Endothelial cell (in vitro differentiated cells): ENCODE measurements at regions not wholly inside any gene's neighbourhood (a gene's known extent, or its start where the extent isn't known, plus 50 kb on each side); places are given as distances from the start of the nearest gene placed in this dataset. TPM values are rescaled to one million over a fixed set of nuclear protein-coding genes. Genes with fewer than 3 reads are reported as not detected.

Experiments
- DNase-seq: peaks from one replicate; pipeline ENCODE4 v3.0.0; 2021; ENCODE audit warnings: low spot score
- H3K27ac Mint-ChIP-seq: one replicate; pipeline ENCODE4 v1.8.0; 2021; ENCODE audit warnings: mixed read lengths, inconsistent platforms; ENCODE audit not compliant: unreplicated experiment
- H3K27me3 Mint-ChIP-seq: one replicate; pipeline ENCODE4 v1.8.0; 2021; ENCODE audit warnings: mild to moderate bottlenecking, moderate library complexity, mixed read lengths, inconsistent platforms; ENCODE audit not compliant: unreplicated experiment
- H3K36me3 Mint-ChIP-seq: one replicate; pipeline ENCODE4 v1.8.0; 2021; ENCODE audit warnings: mild to moderate bottlenecking, low read depth, mixed read lengths, inconsistent platforms; ENCODE audit not compliant: unreplicated experiment
- H3K4me1 Mint-ChIP-seq: one replicate; pipeline ENCODE4 v1.8.0; 2021; ENCODE audit warnings: mild to moderate bottlenecking, mixed read lengths, inconsistent platforms; ENCODE audit not compliant: unreplicated experiment
- H3K4me3 Mint-ChIP-seq: one replicate; pipeline ENCODE4 v1.8.0; 2021; ENCODE audit warnings: mild to moderate bottlenecking, mixed read lengths, inconsistent platforms; ENCODE audit not compliant: unreplicated experiment
- H3K9me3 Mint-ChIP-seq: one replicate; pipeline ENCODE4 v1.8.0; 2021; ENCODE audit warnings: mixed read lengths, inconsistent platforms; ENCODE audit not compliant: unreplicated experiment
- microRNA-seq: library from miRNA; unstranded; fragments of <30 nt; microRNA quantifications from one replicate; pipeline ENCODE4, GENCODE V29; 2020; ENCODE audit not compliant: unreplicated experiment
- TF ChIP-seq, protein P1 (sequence below): fragments of 200-600 bp; sonication (generic); IDR thresholded peaks from one replicate; pipeline ENCODE4 v1.5.0; 2021; ENCODE audit warnings: antibody characterized with exemption; ENCODE audit not compliant: unreplicated experiment

DNA sequence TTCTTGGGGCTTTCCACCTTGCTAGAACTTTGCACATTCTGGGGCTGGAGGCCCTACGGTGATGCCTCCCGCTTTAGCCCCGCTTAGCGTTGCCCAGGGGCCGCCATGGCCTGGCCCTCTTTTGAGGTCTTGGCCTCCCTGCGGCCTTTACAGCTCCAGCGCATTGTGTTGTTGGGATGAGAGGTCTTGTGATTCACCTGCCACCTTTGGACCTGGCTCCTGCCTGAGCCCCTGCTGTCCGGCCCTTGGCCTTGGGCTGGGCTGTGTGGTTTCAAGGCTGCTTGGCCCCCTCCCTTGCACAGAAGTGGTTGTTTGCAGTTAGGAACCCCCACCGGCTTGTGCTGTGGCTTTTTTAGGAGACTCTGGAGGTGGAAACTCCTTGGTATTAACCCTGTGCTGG lies 61.0 kb upstream of the CDH4 start:
- TF ChIP-seq, protein P1, sequence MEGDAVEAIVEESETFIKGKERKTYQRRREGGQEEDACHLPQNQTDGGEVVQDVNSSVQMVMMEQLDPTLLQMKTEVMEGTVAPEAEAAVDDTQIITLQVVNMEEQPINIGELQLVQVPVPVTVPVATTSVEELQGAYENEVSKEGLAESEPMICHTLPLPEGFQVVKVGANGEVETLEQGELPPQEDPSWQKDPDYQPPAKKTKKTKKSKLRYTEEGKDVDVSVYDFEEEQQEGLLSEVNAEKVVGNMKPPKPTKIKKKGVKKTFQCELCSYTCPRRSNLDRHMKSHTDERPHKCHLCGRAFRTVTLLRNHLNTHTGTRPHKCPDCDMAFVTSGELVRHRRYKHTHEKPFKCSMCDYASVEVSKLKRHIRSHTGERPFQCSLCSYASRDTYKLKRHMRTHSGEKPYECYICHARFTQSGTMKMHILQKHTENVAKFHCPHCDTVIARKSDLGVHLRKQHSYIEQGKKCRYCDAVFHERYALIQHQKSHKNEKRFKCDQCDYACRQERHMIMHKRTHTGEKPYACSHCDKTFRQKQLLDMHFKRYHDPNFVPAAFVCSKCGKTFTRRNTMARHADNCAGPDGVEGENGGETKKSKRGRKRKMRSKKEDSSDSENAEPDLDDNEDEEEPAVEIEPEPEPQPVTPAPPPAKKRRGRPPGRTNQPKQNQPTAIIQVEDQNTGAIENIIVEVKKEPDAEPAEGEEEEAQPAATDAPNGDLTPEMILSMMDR: no peak
- H3K9me3 Mint-ChIP-seq: no peaks in the 10 kb centered on the region
- no peak overlapping the region for H3K27ac Mint-ChIP-seq
- DNase-seq: no peak
- H3K27me3 Mint-ChIP-seq: peaks cover 2% of the 10 kb centered on the region
- H3K4me1 Mint-ChIP-seq: no peaks in the 10 kb centered on the region
- H3K36me3 Mint-ChIP-seq: no peaks in the 10 kb centered on the region
- no peak overlapping the region for H3K4me3 Mint-ChIP-seq

DNA sequence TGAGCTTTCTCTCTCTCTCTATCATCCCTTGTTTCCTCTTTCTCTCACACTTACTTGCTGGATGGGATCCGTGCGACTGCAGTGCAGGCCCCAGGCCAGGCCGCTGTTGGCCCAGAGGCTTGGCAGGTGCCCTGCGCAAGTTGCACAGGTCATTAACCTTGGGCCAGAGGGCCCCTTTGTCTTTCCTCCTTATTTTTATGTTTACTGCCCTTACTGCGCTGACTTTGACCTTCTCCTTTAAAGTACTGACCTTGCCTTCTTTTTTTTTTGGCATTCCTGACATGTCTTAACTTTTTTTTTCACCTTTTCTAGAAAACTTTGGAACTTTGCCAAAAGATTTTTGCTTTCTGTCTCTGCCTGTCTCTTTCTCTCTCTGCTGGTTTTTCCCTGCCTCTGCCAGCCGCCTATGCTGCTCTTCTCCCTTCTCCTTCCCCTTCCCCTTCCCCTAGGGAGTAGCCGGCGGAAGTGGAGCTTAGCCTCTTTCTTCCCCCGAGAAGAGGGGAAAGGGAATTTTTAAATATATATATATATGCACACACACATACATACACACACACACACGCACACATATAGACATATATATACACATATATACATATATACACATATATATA lies 59.6 kb upstream of the CDH4 start:
- DNase-seq: no peak
- Mint-ChIP-seq H3K4me3 (no peak overlapping the region), H3K4me1 (no peaks in the 10 kb centered on the region), H3K27ac (no peak overlapping the region), H3K27me3 (peaks cover 2% of the 10 kb centered on the region), H3K36me3 (no peaks in the 10 kb centered on the region), H3K9me3 (no peaks in the 10 kb centered on the region)
- TF ChIP-seq, protein P1: no peak

DNA sequence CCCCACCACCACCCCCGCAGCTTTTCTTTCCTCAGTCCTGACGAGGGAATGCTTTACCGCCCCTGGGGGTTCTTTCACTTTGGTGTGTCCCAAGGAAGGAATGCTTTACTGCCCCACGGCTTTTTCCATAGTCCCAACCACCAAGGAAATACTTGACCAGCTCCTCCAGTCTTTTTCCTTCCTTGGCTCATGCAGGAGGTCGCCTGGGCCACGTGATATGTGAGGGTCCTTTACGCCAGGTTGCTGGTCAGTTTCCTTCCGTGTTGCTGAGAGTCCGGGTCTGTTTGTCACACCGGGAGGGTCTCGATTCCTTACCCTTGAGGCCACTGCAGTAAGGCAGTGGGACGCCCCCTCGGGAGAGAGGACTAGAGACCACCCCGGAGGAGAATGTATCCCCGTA lies 58.9 kb upstream of the CDH4 start:
- no peaks in the 10 kb centered on the region for H3K9me3 Mint-ChIP-seq

More for the DNA sequence above, 58.9 kb upstream of the CDH4 start:
- no peak for DNase-seq
- no peaks in the 10 kb centered on the region for H3K36me3 Mint-ChIP-seq
- peaks cover 2% of the 10 kb centered on the region for H3K27me3 Mint-ChIP-seq
- TF ChIP-seq, protein P1: no peak
- H3K4me1 Mint-ChIP-seq: no peaks in the 10 kb centered on the region
- H3K27ac Mint-ChIP-seq: no peak overlapping the region
- no peak overlapping the region for H3K4me3 Mint-ChIP-seq

Small RNA genes lying in the stretch of these regions (microRNA-seq; reads per million reads assigned to microRNA genes)
- not detected for gene MIR4533
- not detected for gene MIR548AG2
- gene MIR646: not detected
